Osteoblast (primary cell): ENCODE measurements at regions not wholly inside any gene's neighbourhood (a gene's known extent, or its start where the extent isn't known, plus 50 kb on each side); places are given as distances from the start of the nearest gene placed in this dataset.

Experiments
- DNase-seq: peaks from one replicate; pipeline ENCODE4 v3.0.0; 2011; ENCODE audit warnings: low spot score, mixed read lengths; ENCODE audit not compliant: insufficient read length; ENCODE audit errors: missing footprints
- H2AFZ ChIP-seq: 2 replicates; pipeline ENCODE4 v1.6.0; 2011; ENCODE audit warnings: mild to moderate bottlenecking, low read length
- H3K27ac ChIP-seq: 2 replicates; pipeline ENCODE4 v1.5.1; 2011; ENCODE audit warnings: mild to moderate bottlenecking, low read depth, low read length, moderate library complexity
- H3K27me3 ChIP-seq: 2 replicates; pipeline ENCODE4 v1.6.0; 2012; ENCODE audit warnings: mild to moderate bottlenecking, control low read depth, inconsistent platforms, low read length, moderate library complexity; ENCODE audit not compliant: insufficient read depth
- H3K36me3 ChIP-seq: 2 replicates; pipeline ENCODE4 v1.5.1; 2011; ENCODE audit warnings: mild to moderate bottlenecking, low read length, control low read depth, moderate library complexity; ENCODE audit not compliant: insufficient read depth
- H3K4me1 ChIP-seq: 2 replicates; pipeline ENCODE4 v1.5.1; 2011; ENCODE audit warnings: mild to moderate bottlenecking, low read length, control low read depth, moderate library complexity; ENCODE audit not compliant: insufficient read depth
- H3K4me2 ChIP-seq: 2 replicates; pipeline ENCODE4 v1.6.0; 2011; ENCODE audit warnings: mild to moderate bottlenecking, low read length; ENCODE audit not compliant: insufficient read depth
- H3K4me3 ChIP-seq: fragments of 200-600 bp; sonication (generic); 3 replicates; pipeline ENCODE4 v1.5.1; 2012; ENCODE audit warnings: mild to moderate bottlenecking, low read length, inconsistent platforms; ENCODE audit not compliant: insufficient read depth
- H3K79me2 ChIP-seq: 2 replicates; pipeline ENCODE4 v1.6.0; 2012; ENCODE audit warnings: mild to moderate bottlenecking, low read length, control low read depth, inconsistent platforms; ENCODE audit not compliant: insufficient read depth
- H3K9me3 ChIP-seq: 2 replicates; pipeline ENCODE4 v1.5.1; 2011; ENCODE audit warnings: low read depth, low read length, control low read depth
- H4K20me1 ChIP-seq: 2 replicates; pipeline ENCODE4 v1.6.0; 2012; ENCODE audit warnings: mild to moderate bottlenecking, low read length, control low read depth; ENCODE audit not compliant: insufficient read depth
- CTCF ChIP-seq: IDR thresholded peaks from 2 replicates; pipeline ENCODE4 v1.5.1; 2011; ENCODE audit warnings: mild to moderate bottlenecking, low read depth, low read length, moderate library complexity; ENCODE audit errors: extremely low read depth

GRCh38 chr5:58207076-58207475 lies 252.8 kb downstream of the PLK2 start:
- no peaks in the 10 kb centered on the region for H3K4me1 ChIP-seq
- H2AFZ ChIP-seq = no peak overlapping the region
- no peak overlapping the region for H3K4me2 ChIP-seq
- no peaks in the 10 kb centered on the region for H3K9me3 ChIP-seq
- H4K20me1 ChIP-seq = no peaks in the 10 kb centered on the region
- H3K27ac ChIP-seq = no peak overlapping the region
- no peaks in the 10 kb centered on the region for H3K27me3 ChIP-seq
- TF ChIP-seq CTCF = no peak
- DNase-seq = no peak
- no peak overlapping the region for H3K4me3 ChIP-seq
- no peaks in the 10 kb centered on the region for H3K36me3 ChIP-seq
- no peaks in the 10 kb centered on the region for H3K79me2 ChIP-seq

DNA sequence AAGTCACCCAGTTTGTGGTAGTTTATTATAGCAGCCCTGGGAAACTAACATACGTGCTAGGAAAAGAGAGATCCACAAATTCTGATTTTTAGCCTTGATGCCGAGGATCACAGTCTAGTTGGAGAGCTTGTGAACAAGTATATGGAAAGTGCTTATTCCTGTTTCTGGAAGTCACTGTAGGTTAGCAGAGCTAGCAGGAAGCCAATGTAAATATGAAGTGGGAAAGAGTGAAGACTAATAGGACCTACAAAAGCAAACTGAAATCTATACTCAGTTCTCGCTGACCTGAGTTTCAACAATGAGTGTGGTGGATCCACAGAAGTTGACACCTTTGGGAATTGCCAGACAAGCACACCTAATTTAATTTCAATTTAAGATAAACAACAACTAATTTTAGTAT lies 254.9 kb downstream of the PLK2 start:
- no peak overlapping the region for H3K4me3 ChIP-seq
- no peak for DNase-seq

GRCh38 chr5:58202941-58203444 lies 256.9 kb downstream of the PLK2 start:
- H3K36me3 ChIP-seq = no peaks in the 10 kb centered on the region
- no peak overlapping the region for H3K4me3 ChIP-seq
- TF ChIP-seq CTCF = no peak

More for the DNA sequence above, 254.9 kb downstream of the PLK2 start:
- Histone ChIP-seq H3K36me3 (no peaks in the 10 kb centered on the region), H3K4me2 (no peak overlapping the region), H4K20me1 (no peaks in the 10 kb centered on the region), H3K4me1 (peaks cover 3% of the 10 kb centered on the region), H2AFZ (no peak overlapping the region), H3K27me3 (no peaks in the 10 kb centered on the region), H3K9me3 (no peaks in the 10 kb centered on the region), H3K79me2 (no peaks in the 10 kb centered on the region), H3K27ac (no peak overlapping the region)
- no peak for TF ChIP-seq CTCF

DNA sequence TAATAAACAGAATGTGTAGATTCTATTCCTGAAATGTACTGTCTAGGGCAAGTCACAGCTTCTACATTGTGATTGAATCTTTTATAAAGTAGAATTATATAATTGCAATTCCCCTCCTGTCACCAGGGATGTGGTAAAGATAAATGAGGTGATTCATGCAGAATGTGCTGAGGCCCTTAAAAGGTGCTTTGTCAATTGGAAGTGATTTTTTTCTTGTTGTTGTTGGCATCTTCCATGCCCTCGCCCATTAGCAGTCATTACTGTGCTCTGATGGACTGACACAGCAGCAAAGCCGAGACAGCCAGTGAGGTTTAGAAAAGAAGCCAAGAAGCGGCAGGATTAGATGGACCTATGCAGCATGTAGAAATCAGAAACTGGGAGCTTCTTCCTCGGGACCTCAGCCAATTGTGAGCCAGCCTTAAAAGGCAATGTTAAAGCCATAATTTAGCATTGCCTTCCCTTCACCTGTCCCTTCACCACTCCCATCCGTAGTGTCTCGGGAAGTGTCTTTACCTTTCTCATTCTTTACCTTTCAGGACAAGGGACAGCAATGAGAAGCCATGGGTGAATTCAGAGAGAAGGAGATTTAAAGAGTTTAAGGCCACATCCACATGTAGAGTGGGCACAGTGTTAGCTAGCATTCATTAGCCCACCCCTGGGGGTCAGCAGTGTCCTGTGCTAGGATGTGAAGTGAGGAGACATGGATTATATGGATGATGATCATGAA lies 257.8 kb downstream of the PLK2 start:
- H2AFZ ChIP-seq = no peak overlapping the region
- no peak overlapping the region for H3K4me2 ChIP-seq
- H3K27me3 ChIP-seq = no peaks in the 10 kb centered on the region
- H3K4me3 ChIP-seq = no peak overlapping the region
- H3K9me3 ChIP-seq = no peaks in the 10 kb centered on the region
- H3K79me2 ChIP-seq = no peaks in the 10 kb centered on the region
- DNase-seq = peak; percentile 22
- H4K20me1 ChIP-seq = no peaks in the 10 kb centered on the region
- no peaks in the 10 kb centered on the region for H3K36me3 ChIP-seq
- TF ChIP-seq CTCF = no peak
- H3K27ac ChIP-seq = no peak overlapping the region
- peaks cover 3% of the 10 kb centered on the region for H3K4me1 ChIP-seq

More at GRCh38 chr5:58202941-58203444, 256.9 kb downstream of the PLK2 start:
- Histone ChIP-seq H4K20me1 (no peaks in the 10 kb centered on the region), H3K27me3 (no peaks in the 10 kb centered on the region), H3K4me2 (no peak overlapping the region), H3K79me2 (no peaks in the 10 kb centered on the region), H3K4me1 (peaks cover 3% of the 10 kb centered on the region), H3K9me3 (no peaks in the 10 kb centered on the region), H3K27ac (no peak overlapping the region), H2AFZ (no peak overlapping the region)
- DNase-seq = no peak
